ENCODE measurements at regions not wholly inside any gene's neighbourhood (a gene's known extent, or its start where the extent isn't known, plus 50 kb on each side); places are given as distances from the start of the nearest gene placed in this dataset.

DNA sequence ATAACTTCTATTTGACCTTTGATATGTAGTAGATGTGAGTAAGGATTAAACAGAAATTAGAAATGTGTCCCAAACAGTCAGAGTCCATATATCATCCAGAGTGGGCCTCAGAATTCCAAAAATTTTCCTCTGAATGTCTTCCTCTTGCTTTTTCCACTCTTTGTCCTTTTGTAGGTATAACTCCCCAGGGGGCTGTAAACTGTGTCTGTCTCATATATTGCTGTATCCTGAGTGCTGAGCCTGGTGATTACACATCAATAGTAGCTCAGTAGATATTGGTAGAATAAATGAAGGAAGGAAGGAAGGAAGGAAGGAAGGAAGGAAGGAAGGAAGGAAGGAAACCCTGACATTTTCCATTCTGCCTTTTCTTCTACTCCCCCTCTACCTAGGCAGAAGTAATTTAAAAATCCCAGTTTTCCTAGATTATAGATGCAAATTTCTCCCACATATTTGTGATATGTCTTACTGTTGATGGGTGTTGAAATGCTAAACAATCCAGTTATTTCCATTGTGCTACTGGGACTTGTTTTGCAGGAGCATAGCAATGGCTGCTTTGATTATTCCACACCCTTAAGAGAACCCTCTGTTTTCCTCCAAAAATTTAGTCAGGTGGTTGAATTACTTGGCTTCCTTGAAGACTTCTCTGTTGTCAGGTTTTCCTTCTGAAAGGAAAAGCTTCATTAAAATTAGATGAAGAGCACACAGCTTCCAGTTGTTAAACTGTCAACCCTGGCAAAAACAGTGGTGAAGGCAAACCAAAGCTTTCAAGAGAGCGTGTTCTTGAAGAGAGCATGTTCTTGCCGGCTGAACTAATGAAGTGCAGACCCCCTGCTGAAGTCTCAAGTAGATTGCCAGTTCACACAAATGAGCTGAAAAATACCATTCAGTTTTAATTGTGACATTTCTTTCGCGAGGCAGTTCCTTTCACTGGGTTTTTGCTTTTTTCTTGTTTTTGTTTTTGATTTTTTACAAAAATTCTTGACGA is 147.8 kb downstream of the KCNE4 start:
- H3K4me2 ChIP-seq (ENCODE audit: control insufficient read depth, extremely low read depth, insufficient read depth, low read depth, low read length), result no peak overlapping the region
- H4K20me1 ChIP-seq (ENCODE audit: control insufficient read depth, extremely low read depth, insufficient read depth, low read length), result no peaks in the 10 kb centered on the region
- no peak overlapping the region for H3K27ac ChIP-seq (ENCODE audit: control insufficient read depth, insufficient read depth, low read length)
- H3K79me2 ChIP-seq (ENCODE audit: control insufficient read depth, insufficient read depth, low read length), result no peaks in the 10 kb centered on the region
- no peak overlapping the region for H2AFZ ChIP-seq (ENCODE audit: control insufficient read depth, low read length)
- H3K27me3 ChIP-seq (ENCODE audit: control insufficient read depth, extremely low read depth, insufficient read depth, low read length), result no peaks in the 10 kb centered on the region
- no peaks in the 10 kb centered on the region for H3K9me1 ChIP-seq (ENCODE audit: control insufficient read depth, extremely low read depth, insufficient read depth, low read length)
- dilution Hi-C loops (cut with MboI; ENCODE audit: extremely low pct_ligation_motif_present, low sequenced_read_pairs), result no loop called here
- no peaks in the 10 kb centered on the region for H3K4me1 ChIP-seq (ENCODE audit: control insufficient read depth, extremely low read depth, insufficient read depth, low read length)
- DNase-seq (ENCODE audit: low read depth, low spot score) (no peak), FAIRE-seq (no peak)
- H3K36me3 ChIP-seq (ENCODE audit: control insufficient read depth in 2 of 2, extremely low read depth in 1 of 2, insufficient read depth in 2 of 2, low read length in 2 of 2), result no peaks in the 10 kb centered on the region
- TF ChIP-seq, protein P1, sequence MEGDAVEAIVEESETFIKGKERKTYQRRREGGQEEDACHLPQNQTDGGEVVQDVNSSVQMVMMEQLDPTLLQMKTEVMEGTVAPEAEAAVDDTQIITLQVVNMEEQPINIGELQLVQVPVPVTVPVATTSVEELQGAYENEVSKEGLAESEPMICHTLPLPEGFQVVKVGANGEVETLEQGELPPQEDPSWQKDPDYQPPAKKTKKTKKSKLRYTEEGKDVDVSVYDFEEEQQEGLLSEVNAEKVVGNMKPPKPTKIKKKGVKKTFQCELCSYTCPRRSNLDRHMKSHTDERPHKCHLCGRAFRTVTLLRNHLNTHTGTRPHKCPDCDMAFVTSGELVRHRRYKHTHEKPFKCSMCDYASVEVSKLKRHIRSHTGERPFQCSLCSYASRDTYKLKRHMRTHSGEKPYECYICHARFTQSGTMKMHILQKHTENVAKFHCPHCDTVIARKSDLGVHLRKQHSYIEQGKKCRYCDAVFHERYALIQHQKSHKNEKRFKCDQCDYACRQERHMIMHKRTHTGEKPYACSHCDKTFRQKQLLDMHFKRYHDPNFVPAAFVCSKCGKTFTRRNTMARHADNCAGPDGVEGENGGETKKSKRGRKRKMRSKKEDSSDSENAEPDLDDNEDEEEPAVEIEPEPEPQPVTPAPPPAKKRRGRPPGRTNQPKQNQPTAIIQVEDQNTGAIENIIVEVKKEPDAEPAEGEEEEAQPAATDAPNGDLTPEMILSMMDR (optimal IDR thresholded peaks at IDR 0.05 in 1 of 3, IDR thresholded peaks at IDR 0.05 in 1 of 3, conservative IDR thresholded peaks at IDR 0.05 in 1 of 3; ENCODE audit: extremely low read depth in 1 of 3, insufficient read depth in 2 of 3, low read length in 3 of 3), result no peak
- TF ChIP-seq EZH2 (IDR thresholded peaks at IDR 0.05; ENCODE audit: low read length), result no peak
- H3K9ac ChIP-seq (ENCODE audit: control insufficient read depth, extremely low read depth, insufficient read depth, low read length), result no peak overlapping the region
- no peaks in the 10 kb centered on the region for H3K9me3 ChIP-seq (ENCODE audit: control insufficient read depth, low read depth, low read length)
- H3K4me3 ChIP-seq (ENCODE audit: control insufficient read depth in 2 of 3, extremely low read depth in 1 of 3, insufficient read depth in 2 of 3, low read depth in 1 of 3, low read length in 3 of 3), result no peak overlapping the region

DNA sequence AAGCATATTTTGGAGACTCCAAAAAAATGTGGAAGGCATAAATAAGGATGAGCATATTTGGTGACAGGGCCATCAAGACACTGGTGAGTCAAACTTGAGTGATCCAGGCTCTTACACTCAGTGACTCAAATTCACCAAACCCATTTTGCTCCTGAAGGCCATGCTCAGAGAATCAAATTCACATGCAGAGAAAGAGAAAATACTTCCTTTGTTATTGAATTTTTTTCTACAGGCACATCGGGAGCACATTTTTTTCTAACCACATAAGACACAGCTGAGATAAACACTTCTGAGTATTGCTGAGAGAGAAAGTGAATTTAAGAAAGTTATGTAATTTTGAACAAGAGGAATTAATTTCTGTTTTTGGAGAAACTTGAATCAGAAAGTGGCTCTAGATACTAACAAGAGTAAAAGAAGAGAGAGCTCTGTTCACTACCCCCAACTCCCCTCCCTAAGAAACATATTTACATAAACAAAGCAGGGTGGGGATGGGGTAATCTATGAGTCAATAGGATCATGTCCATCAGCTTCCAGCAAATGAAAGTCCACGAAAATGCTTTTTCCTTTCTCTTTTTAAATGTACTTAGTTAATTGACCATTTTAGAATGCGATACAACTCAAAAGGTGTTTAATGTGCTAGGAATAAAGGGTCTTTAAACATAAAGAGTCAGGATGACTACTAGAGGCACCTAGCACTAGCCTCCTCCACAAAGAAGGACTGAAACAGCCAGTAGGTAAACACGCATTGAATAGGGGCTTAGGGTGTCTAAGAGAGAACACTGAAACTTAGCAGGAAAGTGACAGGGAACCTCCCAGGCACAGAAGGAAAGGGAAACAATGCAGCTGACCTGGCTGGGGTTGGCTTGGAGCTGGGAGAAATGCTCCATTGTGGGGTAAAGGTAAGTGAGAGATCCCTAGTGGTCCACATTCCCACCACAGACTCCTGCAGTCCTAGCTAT is 152.3 kb downstream of the KCNE4 start:
- Histone ChIP-seq H3K4me2 (ENCODE audit: control insufficient read depth, extremely low read depth, insufficient read depth, low read depth, low read length) (no peak overlapping the region), H3K36me3 (ENCODE audit: control insufficient read depth in 2 of 2, extremely low read depth in 1 of 2, insufficient read depth in 2 of 2, low read length in 2 of 2) (no peaks in the 10 kb centered on the region), H3K79me2 (ENCODE audit: control insufficient read depth, insufficient read depth, low read length) (no peaks in the 10 kb centered on the region), H2AFZ (ENCODE audit: control insufficient read depth, low read length) (no peak overlapping the region), H4K20me1 (ENCODE audit: control insufficient read depth, extremely low read depth, insufficient read depth, low read length) (no peaks in the 10 kb centered on the region), H3K4me1 (ENCODE audit: control insufficient read depth, extremely low read depth, insufficient read depth, low read length) (no peaks in the 10 kb centered on the region), H3K27me3 (ENCODE audit: control insufficient read depth, extremely low read depth, insufficient read depth, low read length) (no peaks in the 10 kb centered on the region), H3K4me3 (ENCODE audit: control insufficient read depth in 2 of 3, extremely low read depth in 1 of 3, insufficient read depth in 2 of 3, low read depth in 1 of 3, low read length in 3 of 3) (no peak overlapping the region), H3K9me3 (ENCODE audit: control insufficient read depth, low read depth, low read length) (no peaks in the 10 kb centered on the region), H3K9me1 (ENCODE audit: control insufficient read depth, extremely low read depth, insufficient read depth, low read length) (no peaks in the 10 kb centered on the region), H3K9ac (ENCODE audit: control insufficient read depth, extremely low read depth, insufficient read depth, low read length) (no peak overlapping the region), H3K27ac (ENCODE audit: control insufficient read depth, insufficient read depth, low read length) (no peak overlapping the region)
- DNase-seq (ENCODE audit: low read depth, low spot score), result no peak
- FAIRE-seq, result no peak
- dilution Hi-C loops (cut with MboI; ENCODE audit: extremely low pct_ligation_motif_present, low sequenced_read_pairs), result no loop called here
- no peak for TF ChIP-seq EZH2 (IDR thresholded peaks at IDR 0.05; ENCODE audit: low read length)
- TF ChIP-seq, protein P1 (optimal IDR thresholded peaks at IDR 0.05 in 1 of 3, IDR thresholded peaks at IDR 0.05 in 1 of 3, conservative IDR thresholded peaks at IDR 0.05 in 1 of 3; ENCODE audit: extremely low read depth in 1 of 3, insufficient read depth in 2 of 3, low read length in 3 of 3), result no peak

Measured in keratinocyte (primary cell).